Dermis microvascular lymphatic vessel endothelial cell (primary cell): ENCODE measurements at regions not wholly inside any gene's neighbourhood (a gene's known extent, or its start where the extent isn't known, plus 50 kb on each side); places are given as distances from the start of the nearest gene placed in this dataset.

Experiments used
- DNase-seq, 2 donors: peaks; one replicate each; pipeline versions ENCODE4 v3.0.0 to v3.0.0-alpha.2; 2010; ENCODE audit warnings: low read depth in 2 of 2

DNA sequence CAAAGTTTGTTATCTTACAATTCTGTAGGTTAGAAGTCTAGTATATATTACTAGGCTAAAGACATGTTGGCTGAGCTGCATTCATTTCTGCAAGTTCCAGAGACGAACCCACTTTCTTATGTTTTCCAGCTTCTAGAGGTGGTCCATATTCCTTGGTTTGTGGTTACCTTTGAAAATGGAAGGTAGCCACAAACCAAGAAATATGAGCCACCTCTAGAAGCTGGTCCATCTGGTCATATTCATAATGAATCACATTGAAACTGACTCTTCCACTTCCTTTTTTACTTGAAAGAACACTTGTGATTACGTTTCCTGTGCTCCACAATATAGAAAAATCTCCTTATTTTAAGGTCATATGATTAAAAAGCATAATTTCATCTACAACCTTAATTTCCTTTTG, 943.0 kb upstream of the PCDH9 start:
- DNase-seq = no peak

DNA sequence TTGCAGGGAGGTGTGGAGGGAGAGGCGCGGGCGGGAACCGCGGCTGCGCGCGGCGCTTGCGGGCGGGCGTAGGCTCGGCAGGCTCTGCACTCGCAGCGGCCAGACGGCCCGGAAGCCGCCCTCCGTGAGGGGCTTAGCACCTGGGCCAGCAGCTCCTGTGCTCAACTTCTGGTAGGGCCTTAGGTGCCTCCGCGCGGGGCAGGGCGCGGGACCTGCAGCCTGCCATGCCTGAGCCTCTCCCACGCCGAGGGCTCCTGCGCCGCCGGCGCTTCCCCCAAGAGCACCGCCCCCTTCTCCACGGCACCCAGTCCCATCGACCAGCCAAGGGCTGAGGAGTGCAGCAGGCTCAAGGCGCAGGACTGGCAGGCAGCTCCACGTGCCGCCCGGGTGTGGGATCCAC, 940.8 kb upstream of the PCDH9 start:
- no peak for DNase-seq

DNA sequence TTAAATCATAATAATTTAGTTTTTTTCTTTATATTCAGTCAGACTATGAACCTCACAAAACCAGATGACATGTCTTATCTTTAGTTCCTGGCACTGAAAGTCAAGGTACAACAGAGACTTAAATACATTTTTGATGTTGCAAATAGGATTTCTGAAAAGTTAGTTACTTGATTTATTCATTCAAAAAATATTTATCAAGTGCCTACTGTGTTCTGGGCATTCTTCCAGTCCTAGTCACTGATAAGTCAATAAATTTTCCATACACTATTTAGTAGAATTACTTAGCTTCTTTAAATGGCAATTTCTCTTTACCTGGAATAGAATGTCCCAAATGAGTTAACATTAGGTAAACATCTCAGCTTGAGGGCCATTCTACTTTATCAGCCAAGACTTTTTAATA, 938.3 kb upstream of the PCDH9 start:
- no peak for DNase-seq

DNA sequence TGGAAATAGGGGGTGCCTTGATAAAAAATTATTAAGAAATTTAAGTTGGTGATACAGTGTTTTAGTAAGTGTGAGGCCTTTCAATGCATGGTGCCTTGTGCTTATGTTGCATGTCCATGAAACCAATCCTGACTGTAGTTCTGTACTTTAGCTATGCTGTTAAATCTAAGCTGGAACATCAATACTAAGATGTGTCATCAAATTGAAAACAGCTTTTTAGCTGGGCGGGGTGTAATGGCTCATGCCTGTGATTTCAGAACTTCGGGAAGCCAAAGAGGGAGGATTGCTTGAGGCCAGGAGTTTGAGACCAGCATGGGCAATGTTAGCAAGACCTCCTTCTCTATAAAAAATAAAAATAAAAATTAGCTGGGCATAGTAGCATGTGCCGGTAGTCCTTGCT, 930.3 kb upstream of the PCDH9 start:
- DNase-seq = no peak

DNA sequence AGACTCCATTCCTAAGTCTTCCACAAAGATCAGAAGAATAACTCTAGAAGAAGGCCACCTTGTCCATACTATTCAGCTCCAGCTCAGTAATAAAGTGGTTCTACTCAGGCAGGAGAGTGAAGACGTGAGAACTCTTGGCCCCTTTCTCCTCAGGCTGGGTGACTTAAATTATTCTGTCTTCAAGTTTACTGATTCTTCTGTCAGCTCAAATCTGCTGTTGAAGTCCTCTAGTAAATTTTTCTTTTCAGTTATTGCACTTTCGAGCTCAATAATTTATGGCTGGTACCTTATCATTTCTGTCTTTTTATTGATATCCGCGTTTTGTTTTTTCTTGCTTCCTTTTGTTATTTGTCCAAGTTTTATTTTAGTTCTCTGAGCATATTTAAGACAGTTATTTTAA, 922.3 kb upstream of the PCDH9 start:
- no peak for DNase-seq

DNA sequence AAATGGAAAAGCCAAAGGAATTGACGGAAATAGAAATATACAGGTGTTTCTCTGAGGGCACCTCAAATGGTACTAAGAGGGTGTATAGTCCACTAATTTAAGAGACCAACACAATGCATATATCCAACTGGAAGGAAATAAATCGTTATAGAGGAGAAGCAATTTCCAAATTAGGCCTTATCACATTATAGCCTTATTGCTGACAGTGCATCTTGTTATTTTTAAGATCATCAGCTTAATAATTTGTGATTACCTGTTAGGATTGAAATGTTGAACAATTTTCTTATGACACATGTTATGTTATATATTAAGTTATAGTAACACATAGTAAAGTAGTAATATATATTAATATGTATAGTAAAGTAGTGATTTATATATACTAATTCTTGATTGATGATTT, 915.7 kb upstream of the PCDH9 start:
- DNase-seq = no peak

DNA sequence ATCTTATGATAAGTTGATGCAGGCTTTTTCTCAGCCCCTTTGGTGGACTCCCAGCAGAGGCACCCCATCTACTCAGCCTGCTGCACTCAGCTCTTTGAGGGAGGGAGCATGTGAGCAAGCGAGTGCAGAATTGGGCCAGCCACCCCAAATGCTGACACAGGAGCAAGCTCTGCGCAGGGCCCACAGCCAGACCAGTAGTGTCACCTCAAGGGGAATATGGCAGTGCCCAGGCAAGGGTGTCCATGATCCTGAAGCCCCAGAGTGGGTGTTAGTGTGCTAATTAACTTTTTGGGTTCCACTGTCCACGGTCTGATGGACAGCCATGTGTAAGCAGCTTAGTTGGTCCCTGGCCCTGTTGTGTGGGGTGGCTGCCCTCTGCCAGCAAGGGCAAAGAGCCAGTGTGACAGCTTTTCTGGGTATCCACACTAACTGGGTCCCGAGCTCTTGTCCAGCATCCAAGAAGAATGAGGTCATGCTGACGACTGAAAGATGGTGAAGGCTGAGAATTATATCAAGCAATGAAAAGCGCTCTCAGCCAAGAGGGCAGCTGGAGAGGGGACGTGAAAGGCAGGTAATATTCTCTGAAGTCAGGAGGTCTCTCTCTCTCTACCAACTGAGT, 898.3 kb upstream of the PCDH9 start:
- DNase-seq = no peak

DNA sequence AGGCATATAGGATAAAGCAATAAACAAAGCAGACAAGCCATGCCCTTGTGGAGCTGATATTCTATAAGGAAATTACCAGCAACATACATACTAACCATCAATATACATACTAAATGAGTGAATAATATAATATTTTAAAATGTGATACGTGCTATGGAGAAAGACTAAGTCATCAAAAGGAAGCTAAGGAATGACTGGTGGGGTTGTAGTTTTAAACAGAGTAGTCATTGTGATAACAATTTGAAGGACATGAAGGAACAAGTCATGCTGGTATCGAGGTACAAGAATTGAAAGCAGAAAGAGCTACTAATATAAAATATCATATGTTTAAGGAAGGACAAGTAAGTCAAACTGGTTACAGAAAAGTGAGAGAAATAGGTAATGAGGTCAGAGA, 894.9 kb upstream of the PCDH9 start:
- no peak for DNase-seq

DNA sequence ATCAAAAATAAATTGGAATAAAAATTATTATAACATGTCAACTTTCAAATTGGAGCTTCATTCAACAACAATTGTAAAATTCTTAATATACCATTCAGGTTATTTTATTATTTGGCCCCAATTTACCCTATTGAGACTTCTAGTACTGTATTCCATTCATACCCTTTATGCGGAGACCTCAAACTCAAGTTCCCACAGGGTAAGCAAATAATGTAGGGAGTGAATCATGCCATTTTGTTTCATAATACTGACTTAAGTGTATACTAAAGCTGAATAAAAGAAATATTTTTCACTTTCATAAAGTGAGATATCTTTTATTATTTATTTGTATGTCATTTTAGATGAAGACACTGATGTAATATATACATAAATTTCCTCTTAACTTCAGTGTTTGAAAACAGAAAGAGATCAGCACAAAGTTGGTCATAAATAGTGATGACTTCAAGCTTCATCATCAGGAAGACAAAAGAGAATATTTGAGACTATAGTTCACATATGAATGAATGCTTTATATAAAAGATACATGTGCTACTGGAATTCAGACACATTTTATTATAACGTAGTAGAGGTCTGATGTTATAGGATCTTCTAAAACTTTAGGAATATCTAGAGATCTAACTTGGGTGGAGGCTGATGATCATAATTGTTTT, 894.4 kb upstream of the PCDH9 start:
- DNase-seq = no peak

DNA sequence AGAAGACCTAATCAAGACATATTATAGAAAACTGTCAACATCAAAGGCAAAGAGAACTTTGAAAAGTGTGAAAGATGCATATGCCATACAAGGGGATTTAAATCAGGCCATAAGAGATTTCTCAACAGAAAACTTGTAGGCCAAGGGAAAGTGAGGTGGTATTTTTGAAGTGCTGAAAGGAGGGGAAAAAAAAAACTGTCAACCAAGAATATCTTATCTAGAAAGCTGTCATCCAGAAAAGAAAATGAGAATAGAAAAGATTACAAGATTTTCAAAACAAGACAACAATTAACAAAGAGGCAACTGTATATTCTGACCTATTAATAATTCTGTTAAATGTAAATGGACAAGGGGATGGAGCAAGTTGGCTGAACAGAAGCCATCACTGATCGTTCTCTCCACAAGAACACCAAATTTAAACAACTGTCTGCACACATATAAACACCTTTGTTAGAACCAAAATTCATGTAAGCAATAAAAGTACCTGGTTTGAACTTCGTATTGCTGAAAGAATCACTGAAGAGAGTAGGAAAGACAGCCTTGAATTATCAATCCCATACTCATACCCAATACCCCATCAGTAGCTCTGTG, 880.1 kb upstream of the PCDH9 start:
- no peak for DNase-seq

DNA sequence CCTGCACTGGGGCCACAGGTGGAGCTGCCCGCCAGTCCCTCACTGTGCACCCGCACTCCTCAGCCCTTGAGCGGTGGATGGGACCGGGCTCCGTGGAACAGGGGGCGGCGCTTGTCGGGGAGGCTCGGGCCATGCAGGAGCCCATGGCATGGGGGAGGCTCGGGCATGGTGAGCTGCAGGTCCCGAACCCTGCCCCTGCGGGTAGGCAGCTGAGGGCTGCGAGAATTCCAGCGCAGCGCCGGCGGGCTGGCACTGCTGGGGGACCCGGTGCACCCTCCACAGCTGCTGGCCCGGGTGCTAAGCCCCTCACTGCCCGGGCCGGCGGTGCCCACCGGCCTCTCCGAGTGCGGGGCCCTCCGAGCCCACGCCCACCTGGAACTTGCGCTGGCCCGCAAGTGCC, 877.5 kb upstream of the PCDH9 start:
- DNase-seq = no peak

DNA sequence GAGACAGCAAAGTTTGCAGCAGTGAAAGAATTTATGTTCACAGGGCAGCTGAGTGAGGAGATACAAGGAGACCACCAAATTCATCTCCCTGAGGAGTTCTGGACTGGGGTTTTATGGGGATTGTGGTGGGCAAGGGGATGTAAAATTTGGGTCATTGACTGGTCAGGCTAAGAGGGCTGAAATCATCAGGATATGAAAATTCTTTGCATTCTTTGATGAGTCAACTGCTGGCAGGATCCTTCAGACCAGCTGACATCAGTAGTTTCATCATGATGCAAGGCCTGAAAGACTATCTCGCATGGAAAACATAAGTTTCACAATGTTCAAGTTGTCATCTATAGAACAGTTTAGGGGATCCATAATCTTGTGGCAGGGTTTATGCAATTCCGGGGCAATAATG, 869.5 kb upstream of the PCDH9 start:
- DNase-seq = no peak

DNA sequence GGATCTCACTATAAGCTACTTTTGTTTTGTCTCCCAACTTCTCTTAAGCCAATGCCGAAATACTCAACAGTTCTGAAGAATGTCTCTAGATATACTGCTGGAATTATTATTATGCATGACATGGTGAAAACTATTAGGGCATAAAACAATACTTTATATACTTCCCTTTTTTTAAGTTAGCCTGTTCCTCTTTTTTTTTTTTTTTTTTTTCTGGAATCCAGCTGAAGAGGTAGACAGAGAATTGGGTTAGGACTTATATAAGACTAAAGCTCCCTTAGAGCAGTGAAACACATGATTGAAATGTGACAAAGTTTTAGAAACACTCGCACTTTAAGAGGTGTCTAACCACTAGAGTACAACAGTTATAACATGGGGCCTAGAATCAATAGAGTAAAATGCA, 850.9 kb upstream of the PCDH9 start:
- no peak for DNase-seq

DNA sequence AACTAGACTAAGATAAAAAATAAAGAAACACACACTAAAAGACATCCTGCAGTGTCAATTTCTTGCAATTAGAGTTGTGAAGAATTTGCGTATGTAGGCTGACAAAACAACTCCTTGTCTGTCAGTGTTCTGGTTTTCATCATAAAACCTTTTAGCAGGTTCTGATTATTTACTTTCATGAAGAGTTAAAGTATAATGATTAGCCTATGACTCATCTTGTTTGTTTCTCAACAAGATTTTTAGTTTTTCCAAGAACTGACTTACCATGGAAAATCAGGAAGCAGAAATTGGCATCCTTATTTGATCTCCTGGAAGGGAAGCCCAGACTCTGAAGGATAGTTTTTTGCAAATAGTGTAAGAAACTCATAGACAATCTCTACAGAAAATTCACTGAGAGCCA, 848.7 kb upstream of the PCDH9 start:
- DNase-seq = no peak

DNA sequence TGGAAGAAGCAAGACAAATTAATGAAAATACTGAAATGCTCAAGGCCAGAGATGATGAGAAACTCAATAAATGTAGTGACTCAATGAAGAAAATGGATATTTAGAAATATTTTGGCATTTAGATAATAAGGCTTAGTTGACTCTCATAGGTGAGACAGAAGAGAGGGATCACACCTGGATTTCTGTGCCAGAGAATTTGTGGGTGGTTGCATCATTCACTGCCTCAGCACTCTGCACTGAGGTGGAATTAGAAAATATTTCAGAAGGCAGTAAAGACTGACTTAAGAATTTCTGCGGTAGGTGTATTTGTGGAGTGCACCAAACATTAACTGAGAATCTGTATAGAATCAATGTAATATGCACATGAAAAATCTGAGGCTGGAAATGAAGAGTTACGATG, 848.3 kb upstream of the PCDH9 start:
- no peak for DNase-seq

DNA sequence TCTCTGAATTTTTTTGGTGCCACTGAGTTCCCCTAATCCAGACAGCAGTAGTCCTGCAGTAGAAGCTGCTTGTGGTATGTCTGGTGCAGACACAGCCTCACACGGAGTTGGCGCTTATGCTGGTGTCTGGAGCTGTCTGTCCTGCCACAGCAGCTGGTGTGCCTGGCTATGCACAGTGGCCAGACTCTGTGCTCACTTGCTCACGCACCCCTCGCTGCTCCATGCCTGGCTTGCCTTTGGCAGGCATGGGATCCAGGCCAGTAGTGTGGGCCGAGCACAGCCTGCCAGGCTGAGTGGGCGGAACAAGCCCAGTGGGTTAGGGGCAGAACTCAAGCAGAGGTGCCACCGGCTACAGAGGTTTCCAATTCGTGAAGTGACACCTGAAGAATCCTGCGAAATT, 845.9 kb upstream of the PCDH9 start:
- DNase-seq = no peak

DNA sequence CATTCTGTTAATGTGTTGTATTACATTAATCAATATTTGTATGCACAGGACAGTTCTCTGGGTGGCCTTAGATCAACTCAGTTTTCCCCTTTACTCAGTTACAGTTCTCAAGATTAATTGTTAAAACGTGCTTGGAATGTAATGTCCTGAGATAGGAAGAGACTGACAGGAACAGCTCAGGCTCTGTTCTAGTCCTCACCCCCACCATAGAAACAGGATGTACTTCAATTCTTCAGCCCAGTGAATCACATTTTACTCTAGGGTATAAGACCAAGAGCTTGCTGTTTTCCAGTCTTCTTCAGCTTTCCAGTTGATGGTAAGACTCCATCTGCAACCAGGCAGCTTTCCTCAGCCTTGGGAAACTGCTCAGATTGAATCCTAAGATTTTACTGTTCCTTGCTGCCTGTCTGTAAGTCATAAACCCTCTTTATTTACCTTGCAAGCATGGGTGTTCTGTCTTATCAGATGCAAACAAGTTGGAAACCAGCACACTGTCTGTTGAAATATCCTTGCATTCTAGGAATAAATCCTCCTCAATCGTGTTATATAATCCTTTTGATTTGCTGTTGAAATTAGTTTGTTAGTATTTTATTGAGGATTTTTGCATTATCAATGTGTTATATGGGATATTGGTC, 836.9 kb upstream of the PCDH9 start:
- no peak for DNase-seq

DNA sequence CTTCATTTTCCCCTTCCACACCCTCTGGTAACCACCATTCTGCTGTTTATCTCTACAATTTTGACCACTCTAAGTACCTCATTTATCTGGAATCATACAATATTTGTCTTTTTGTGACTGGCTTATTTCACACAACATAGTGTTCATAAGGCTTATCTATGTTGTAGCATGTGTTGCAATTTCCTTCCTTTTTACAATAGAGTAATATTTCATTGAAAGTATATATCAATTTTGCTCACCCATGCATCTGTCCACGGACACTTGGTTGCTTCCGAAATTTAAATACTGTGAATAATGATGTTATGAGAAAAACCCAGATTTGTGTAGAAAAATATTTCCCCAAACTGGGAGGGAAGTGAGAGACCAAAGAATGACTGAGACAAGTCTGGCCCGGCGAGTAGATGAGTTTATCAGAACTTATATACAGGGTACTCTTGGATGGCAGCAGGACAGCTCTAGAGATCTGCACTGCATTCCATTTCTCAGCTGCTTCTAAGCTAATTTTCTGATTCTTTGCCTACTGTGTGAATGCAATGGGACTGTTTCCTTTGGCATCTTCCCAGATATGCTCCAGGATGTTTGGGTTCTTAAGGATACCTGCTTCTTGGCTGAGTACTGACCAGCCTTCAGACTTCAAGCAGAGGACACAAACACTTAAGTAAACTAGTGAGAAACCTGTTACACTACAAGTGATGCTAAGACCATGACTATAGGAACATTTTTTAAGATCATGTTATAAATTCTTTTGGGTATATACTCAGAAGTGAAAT, 834.0 kb upstream of the PCDH9 start:
- peak in 1 of 2 donors; percentile 4 for DNase-seq

DNA sequence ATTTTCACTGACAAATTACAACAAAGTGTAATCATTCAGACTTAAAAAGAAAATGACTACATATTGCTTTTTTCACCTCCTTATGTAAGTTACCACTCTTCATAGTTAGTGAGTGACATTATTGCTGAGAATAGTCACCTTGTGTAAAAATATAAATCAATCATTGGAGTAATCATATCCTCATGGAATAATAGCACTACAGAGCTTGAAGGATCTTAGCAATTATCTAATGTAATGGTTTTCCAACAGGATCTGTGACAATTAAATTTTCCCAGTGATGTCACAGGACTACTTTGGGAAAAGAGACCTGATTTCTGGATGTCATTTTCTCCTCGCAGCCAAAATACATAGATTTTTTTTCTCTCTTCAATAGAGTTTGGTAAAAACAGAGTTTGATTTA, 833.0 kb upstream of the PCDH9 start:
- DNase-seq = no peak

DNA sequence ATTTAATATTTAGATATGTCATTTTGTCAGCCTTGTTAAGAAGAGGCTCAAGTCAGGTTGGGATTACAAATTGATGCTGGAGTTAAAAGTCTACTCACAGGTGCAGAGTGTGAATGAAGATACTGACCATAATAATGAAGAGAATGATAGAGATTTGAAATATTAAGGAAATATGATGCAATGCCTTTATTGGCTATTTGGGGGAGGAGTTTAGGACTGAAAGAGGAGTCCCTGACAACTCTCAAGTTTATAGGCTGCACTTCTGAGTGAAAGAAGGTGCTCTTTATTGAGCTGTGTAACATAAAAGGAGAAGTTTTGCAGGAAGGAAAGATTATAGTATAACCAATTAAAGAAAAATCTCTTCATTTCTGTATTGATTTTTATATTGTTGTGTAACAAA, 827.7 kb upstream of the PCDH9 start:
- DNase-seq = no peak

DNA sequence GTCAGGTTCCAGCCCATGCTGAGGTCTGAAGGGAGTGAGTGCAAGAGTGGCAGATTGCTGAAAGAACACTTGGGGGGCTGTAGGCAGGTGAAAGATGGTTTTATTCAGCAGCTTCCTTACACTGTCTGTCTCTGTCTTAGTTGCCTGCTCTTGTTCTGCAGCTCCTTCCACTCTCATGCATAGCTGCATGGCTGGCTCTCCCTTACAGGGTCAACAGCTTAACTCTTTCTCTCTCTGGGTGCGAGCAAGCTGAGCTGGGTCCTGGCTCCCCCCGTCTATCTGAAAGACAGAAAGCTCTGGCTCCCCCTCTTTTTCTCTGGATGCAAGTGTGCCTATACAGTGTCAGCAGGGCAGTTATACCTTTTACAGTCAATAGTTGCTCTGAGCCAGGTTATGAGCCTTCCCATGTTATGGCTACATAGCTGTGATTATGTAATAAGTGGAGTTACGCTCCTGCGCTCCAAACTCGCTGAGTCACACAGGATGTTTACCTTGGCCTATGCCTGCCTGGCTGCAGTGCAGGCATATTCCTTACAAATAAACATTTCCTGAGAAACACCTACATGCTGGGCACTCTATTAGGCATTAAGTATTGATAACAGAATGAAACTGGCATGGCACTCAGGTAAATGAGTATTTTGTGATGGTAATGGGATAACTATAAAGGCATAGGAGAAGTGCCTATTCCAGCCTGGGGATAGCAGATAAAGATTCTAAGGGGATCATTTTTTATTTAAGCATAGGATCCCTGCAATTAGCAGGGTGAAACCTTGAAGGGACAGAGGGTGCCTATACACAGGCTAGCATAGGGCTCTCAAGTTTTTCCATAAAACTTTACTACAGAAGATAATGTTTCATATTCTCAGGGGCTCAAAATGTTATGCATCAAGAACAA, 826.9 kb upstream of the PCDH9 start:
- peak; percentile 12 to 72 for DNase-seq
